C4-2B (cell line): ENCODE measurements at regions not wholly inside any gene's neighbourhood (a gene's known extent, or its start where the extent isn't known, plus 50 kb on each side); places are given as distances from the start of the nearest gene placed in this dataset.

Experiments
- ZFX ChIP-seq: fragments of 450-650 bp; IDR thresholded peaks from 2 replicates; pipeline ENCODE4 v1.6.1; 2017
- TF ChIP-seq, protein P1 (sequence below): fragments of 450-650 bp; conservative IDR thresholded peaks from 2 replicates; pipeline ENCODE4 v1.5.1; 2017; ENCODE audit warnings: mild to moderate bottlenecking

DNA sequence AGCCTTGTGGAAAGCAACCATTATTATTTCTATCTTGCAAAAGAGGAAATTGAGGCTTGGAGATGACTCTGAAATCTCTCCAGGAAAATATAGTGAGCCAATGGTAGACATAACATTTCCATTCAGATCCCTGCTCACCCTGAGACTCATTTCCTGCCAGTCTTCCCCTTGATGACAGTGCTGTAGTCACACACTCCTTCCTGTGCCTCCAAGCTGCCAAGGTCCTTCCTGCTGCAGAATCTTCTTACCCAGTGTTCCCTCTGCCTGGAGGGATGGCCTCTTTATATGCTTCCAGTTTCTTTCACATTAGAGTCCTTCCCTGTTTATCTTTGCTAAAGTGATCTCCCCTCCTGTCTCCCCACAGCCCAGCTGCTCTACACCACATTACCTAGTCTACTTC is 648.1 kb downstream of the TOX3 start:
- TF ChIP-seq, protein P1, sequence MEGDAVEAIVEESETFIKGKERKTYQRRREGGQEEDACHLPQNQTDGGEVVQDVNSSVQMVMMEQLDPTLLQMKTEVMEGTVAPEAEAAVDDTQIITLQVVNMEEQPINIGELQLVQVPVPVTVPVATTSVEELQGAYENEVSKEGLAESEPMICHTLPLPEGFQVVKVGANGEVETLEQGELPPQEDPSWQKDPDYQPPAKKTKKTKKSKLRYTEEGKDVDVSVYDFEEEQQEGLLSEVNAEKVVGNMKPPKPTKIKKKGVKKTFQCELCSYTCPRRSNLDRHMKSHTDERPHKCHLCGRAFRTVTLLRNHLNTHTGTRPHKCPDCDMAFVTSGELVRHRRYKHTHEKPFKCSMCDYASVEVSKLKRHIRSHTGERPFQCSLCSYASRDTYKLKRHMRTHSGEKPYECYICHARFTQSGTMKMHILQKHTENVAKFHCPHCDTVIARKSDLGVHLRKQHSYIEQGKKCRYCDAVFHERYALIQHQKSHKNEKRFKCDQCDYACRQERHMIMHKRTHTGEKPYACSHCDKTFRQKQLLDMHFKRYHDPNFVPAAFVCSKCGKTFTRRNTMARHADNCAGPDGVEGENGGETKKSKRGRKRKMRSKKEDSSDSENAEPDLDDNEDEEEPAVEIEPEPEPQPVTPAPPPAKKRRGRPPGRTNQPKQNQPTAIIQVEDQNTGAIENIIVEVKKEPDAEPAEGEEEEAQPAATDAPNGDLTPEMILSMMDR, result no peak
- no peak for TF ChIP-seq ZFX
